Ramos (cell line): ENCODE measurements at regions not wholly inside any gene's neighbourhood (a gene's known extent, or its start where the extent isn't known, plus 50 kb on each side); places are given as distances from the start of the nearest gene placed in this dataset.
"Not testable (repeated sequence)": the region's sequence is repeated elsewhere in the genome, so short reads cannot be mapped to it uniquely, and the experiment has no call there.

Source experiments
- in situ Hi-C: fragments of 300-500 bp; cut with MboI; formaldehyde crosslinking; loops from one replicate; pipeline ENCODE4 v1.14.3; 2022; ENCODE audit warnings: low sequenced_read_pairs; ENCODE audit not compliant: unreplicated experiment

DNA sequence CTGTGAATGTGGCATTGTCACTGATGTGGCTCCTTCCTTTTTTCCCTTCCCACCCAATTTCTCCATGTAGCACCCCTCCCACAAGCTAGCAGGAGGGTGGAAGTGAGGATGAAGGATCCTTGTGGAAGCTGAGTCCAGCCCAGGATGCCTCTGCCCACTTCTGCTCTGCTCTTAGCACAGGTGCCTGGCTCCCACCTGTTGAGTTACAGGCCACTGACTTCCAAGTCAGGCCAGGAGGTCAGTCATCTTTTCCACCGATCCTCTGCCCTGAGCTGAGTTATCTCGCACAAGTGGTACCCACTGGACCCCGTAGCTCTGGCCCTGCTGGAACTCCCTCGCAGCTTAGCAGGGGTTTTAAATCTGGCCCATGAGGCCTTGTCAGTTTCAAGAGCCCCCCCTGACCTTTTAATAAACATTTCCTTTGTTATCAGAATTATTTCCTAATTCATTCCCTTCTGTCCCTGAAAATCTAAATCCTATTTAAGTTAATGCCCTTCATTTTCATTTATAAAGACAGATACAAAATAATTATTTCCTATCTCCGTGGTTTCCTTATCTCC is 125.3 kb upstream of the CADM1 start:
- in situ Hi-C loops, result no loop called here

GRCh38 chr11:115627666-115628460 is 123.6 kb upstream of the CADM1 start:
- in situ Hi-C loops, result no loop called here

- in situ Hi-C loops, result no loop called here
These were observed 122.9 kb upstream of the CADM1 start for GRCh38 chr11:115627071-115627470.

- in situ Hi-C loops, result no loop called here
These were observed 122.2 kb upstream of the CADM1 start for GRCh38 chr11:115626414-115626813.

GRCh38 chr11:115625502-115625901 is 121.3 kb upstream of the CADM1 start:
- in situ Hi-C loops, result no loop called here

DNA sequence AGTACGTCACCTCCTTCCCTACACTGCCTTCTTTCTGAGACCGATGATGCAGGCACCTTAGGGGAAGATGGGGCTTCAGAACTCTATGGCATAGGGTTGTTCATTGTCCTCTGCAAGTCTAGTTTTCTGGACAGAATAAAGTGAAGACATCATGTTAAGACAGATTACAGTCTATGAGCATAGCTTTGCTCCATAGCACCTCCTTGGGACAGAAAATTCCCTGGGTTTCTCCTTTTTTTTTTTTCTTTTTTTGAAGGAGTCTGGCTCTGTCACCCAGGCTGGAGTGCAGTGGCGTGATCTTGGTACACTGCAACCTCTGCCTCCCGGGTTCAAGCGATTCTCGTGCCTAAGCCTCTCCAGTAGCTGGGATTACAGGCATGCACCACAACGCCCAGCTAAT is 119.8 kb upstream of the CADM1 start:
- in situ Hi-C loops, result no loop called here

DNA sequence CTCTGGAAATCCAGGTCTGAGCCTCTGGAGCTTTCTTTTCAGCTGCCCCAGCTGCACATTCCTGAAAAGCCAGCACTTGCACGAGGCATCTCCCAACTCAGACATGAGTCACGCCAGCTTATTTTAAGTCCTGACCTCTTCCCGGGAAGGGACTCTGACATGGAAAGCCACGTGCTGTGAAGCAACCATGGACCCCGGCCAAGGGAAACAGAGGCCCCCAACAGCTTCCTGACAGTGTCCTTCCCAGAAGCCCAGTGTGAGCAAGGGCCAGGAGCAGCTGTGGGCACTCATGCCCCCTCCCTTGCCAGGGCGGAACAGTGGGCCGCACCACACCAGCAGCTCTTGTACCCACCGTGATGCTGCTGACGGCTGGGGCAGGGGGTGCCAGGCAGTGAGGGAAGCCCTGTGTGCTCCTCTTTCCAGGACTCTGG is 118.8 kb upstream of the CADM1 start:
- in situ Hi-C loops, result no loop called here

DNA sequence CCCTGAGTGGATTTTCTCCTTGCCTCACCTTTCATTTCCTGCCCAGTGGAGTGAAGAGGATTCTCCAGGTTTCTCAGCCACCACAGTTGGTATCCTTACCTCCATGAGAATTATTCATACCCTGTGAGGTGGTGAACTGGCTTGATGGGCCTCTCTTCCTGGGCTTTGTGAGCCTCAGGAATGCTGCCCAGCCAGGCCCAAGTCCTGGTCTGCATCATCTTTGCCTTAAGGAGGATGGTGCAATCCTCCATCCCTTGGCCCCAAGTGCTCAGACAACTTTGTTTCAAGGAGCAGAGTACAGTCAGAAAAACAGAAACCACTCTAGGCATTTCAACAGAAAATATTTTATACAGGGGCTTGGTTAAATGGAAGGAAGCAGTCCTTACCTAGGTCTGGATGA is 114.2 kb upstream of the CADM1 start:
- in situ Hi-C loops, result no loop called here

DNA sequence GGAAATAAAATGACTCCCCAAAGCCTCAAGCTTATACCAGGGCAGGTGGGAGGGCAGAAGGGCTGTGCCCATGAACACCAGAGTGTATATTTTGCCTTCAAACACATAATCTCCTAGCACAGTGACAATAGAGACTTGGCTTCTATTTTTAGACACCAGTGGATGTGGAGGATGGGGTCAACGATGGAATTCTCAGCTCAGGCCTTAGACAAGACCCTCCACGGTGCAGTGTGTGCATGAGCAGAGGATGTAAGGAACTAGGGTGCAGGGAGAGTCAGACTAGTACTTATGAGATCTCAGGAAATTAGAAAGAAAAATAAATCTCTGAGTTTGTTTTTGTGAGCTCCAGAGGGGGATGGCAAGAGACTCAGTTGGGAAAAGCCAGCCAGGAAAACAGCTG is 113.6 kb upstream of the CADM1 start:
- in situ Hi-C loops, result no loop called here

GRCh38 chr11:115616971-115617370 is 112.8 kb upstream of the CADM1 start:
- in situ Hi-C loops, result no loop called here

DNA sequence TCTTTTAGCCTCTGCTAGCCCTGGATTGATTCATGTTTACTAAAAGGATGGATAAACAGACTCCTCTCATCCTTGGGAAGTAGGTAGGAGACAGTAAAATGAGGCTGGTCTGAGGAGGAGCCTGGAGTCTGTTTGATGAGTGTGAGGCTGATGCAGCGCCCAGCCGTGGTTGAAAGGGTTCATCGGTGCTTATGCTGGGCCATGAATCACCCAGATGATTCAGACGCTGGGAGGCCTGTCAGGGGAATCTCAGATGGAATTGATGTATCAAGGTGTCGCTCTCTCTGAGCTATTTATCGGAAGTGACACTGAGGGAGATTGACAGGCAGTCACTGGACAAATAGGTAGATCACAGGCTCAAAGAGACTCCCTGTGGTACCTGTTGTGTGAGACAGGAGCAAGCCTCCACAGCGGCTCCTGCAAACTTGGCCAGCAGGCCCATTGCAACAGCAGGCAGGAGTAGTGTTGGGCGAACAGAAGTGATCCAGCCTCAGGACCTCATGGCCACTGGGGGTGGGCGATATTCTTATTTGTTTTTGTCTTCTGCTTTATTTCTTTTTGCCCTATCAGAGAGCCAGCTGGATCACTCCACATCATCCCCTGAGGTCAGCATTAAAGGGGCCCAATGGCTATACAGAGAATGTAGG is 109.9 kb upstream of the CADM1 start:
- in situ Hi-C loops, result no loop called here

DNA sequence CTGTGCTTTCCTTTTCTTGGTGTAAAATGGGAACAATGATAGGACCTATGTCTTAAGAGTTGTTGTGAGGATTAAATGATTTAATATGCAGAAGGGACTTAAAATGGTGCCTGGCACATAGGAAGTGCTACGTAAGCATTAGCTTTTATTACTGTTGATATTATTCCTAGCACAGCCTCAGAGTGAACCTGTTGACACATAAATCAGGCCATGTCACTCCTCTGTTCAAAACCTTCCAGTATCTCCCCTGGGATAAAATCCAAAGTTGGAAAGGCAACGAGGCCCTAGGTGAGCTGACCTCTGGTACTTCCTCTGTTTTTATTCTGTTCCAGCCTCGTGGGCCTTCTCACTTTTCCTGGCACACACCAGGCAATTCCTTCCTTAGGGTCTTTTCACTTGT is 108.8 kb upstream of the CADM1 start:
- in situ Hi-C loops, result no loop called here

GRCh38 chr11:115612046-115612730 is 108.0 kb upstream of the CADM1 start:
- in situ Hi-C loops, result no loop called here

DNA sequence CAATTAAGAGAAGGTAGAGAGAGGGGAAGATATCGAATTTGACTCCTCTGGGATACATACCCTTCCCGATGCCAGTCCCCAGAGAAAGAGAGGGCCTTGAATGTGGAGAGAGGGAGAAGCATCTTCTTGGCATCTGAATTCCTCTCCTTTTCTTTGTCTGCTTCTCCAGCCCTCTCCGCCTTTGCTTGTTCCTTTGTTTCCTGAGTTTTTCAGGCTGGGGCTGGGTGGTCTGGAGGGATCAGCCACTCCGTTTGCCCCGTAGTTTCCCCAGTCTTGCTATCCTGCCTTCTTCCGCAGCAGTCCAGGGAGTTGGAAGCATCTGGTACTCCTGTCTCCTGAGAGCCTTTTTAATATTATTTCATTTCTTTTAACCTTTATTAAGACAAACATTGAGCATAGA is 107.1 kb upstream of the CADM1 start:
- in situ Hi-C loops, result no loop called here

GRCh38 chr11:115610908-115611307 is 106.7 kb upstream of the CADM1 start:
- in situ Hi-C loops, result no loop called here

GRCh38 chr11:115610234-115610633 is 106.0 kb upstream of the CADM1 start:
- in situ Hi-C loops, result not testable (repeated sequence)

GRCh38 chr11:115608976-115609375 is 104.8 kb upstream of the CADM1 start:
- in situ Hi-C loops, result no loop called here

DNA sequence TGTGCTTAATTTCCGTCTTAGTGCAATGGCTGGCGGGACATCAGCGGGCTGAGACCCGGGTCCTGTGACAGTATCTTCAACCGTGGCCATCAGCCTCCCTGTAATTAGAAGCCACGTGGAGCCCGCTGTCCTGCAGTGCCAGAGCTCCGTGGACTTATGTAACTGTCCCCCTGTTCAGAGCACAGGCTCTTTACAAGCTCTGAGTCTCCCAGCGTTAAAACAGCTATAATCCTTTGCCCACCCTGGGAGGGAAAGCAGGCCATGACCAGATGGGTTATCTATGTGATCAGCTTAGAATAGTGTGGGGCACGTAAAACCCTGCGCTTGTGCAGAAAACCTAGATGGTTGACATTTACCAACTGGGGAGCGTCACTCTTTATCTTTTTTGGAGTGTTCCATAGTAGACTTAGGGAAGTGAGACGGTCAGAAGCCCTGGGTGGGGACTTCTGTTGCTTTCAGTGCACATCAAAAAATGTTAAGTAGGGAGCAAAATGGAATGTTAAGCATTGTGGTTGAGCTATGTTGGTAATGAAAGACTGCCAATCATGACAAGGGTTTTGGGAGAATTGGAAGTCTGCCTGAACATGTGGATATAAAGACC is 103.5 kb upstream of the CADM1 start:
- in situ Hi-C loops, result no loop called here

DNA sequence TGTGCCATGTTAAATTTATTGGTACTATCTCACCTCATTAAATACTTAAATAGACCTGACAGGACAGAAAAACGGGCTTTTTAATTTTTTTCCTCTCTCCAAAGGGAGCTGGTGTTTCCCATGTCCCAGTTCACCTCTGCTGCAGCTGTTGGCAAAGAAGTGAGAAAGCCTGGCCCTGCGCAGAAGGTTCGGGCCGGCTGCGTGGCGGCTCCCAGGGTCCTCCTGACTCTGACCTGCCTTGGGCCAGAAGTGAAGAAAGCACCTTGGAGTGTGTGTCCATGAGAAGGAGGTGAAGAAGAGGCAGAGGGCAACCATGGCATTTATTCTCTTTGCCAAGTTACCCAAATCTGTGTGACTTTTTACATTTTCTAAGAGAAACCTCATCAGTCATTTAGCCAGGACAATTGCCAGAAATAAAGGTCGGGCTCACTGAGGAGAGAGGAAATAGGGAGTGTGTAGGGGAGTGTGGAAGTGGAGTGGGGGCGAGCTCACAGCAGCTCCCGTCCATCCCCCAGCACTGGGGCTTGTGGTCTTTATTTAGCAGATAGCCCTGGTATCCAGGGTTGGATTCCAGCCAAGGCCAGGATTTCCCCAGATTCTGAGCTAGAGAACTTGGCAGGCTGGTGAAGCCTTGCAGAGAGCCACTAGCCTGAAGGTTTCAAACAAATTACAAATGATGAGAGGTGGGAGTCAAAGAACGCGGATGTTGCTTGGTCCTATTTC is 102.4 kb upstream of the CADM1 start:
- in situ Hi-C loops, result no loop called here

DNA sequence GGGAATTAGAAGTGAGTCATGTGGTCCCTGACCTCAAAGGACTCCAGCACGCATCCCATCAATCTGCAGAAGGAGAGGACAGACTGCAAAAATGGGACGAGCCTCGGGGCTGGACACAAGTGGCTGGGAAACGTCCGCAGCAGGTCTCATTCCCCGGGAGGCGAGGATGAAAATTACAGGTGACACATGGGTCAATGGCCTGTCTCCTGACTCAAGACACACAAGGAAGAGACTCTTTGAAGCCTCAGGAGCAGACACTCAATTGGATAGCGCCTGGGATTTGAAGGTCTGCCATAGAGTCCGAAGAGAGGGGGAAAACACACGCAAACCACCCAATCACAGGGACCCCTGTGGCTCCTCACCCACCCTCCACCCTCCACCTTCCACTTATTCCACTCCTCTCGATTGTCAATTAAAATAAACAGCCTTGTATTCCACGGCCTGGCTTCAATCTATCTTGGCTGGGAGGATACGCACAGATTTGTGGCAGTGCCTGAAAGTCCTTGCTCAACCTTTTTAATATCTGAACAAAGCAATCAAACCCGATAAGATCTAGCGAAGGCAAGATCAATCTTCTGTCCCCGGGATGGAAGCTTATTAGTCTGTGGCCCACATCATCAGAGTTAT is 101.8 kb upstream of the CADM1 start:
- in situ Hi-C loops, result no loop called here
